Neural progenitor cell (in vitro differentiated cells): ENCODE measurements at regions not wholly inside any gene's neighbourhood (a gene's known extent, or its start where the extent isn't known, plus 50 kb on each side); places are given as distances from the start of the nearest gene placed in this dataset.

ENCODE experiments used
- DNase-seq: peaks from one replicate; pipeline ENCODE4 v3.0.0-alpha.2; 2016; ENCODE audit warnings: low spot score
- H2AFZ ChIP-seq: fragments of 200-600 bp; sonication (generic); replicated peaks from 2 replicates; pipeline ENCODE4 v1.6.1; 2016; ENCODE audit warnings: antibody characterized with exemption
- H3F3A ChIP-seq: fragments of 200-600 bp; sonication (generic); 2 replicates; pipeline ENCODE4 v1.6.1; 2016; ENCODE audit warnings: antibody characterized with exemption, low read depth
- H3K27ac ChIP-seq: fragments of 200-600 bp; sonication (generic); 2 replicates; pipeline ENCODE4 v1.5.1; 2016; ENCODE audit warnings: mild to moderate bottlenecking
- H3K27me3 ChIP-seq: fragments of 200-600 bp; sonication (generic); 2 replicates; pipeline ENCODE4 v1.6.1; 2016; ENCODE audit warnings: mild to moderate bottlenecking, moderate library complexity
- H3K36me3 ChIP-seq: fragments of 200-600 bp; sonication (generic); 2 replicates; pipeline ENCODE4 v1.5.1; 2016
- H3K4me1 ChIP-seq: fragments of 200-600 bp; sonication (generic); 2 replicates; pipeline ENCODE4 v1.6.1; 2016; ENCODE audit warnings: mixed run types
- H3K4me2 ChIP-seq: fragments of 200-600 bp; sonication (generic); 2 replicates; pipeline ENCODE4 v1.6.1; 2016
- H3K4me3 ChIP-seq: fragments of 200-600 bp; sonication (generic); 2 replicates; pipeline ENCODE4 v1.5.1; 2016
- H3K79me2 ChIP-seq: fragments of 200-600 bp; sonication (generic); 2 replicates; pipeline ENCODE4 v1.6.1; 2016; ENCODE audit warnings: low read depth
- H3K9ac ChIP-seq: fragments of 200-600 bp; sonication (generic); 2 replicates; pipeline ENCODE4 v1.6.1; 2016
- H3K9me3 ChIP-seq: fragments of 200-600 bp; sonication (generic); 2 replicates; pipeline ENCODE4 v1.5.1; 2016; ENCODE audit warnings: low read depth
- H4K20me1 ChIP-seq: fragments of 200-600 bp; sonication (generic); 2 replicates; pipeline ENCODE4 v1.6.1; 2016; ENCODE audit warnings: low read depth
- H3K27ac Mint-ChIP-seq: 3 replicates; pipeline ENCODE4 v1.8.0; 2021; ENCODE audit warnings: mixed read lengths
- H3K27me3 Mint-ChIP-seq: 2 replicates; pipeline ENCODE4 v1.8.0; 2022; ENCODE audit warnings: low read depth, mild to moderate bottlenecking, inconsistent platforms, moderate library complexity, mixed read lengths; ENCODE audit not compliant: insufficient read depth
- H3K36me3 Mint-ChIP-seq: 3 replicates; pipeline ENCODE4 v1.8.0; 2021; ENCODE audit warnings: mixed read lengths
- H3K4me1 Mint-ChIP-seq: 3 replicates; pipeline ENCODE4 v1.8.0; 2021; ENCODE audit warnings: mixed read lengths
- H3K4me3 Mint-ChIP-seq: 3 replicates; pipeline ENCODE4 v1.8.0; 2021; ENCODE audit warnings: mild to moderate bottlenecking, moderate library complexity, mixed read lengths
- H3K9me3 Mint-ChIP-seq: 3 replicates; pipeline ENCODE4 v1.8.0; 2020; ENCODE audit warnings: mixed read lengths
- CTCF ChIP-seq: fragments of 200-600 bp; sonication (generic); IDR thresholded peaks from 2 replicates; pipeline ENCODE4 v1.5.1; 2017; ENCODE audit warnings: antibody characterized with exemption, mild to moderate bottlenecking
- EZH2 ChIP-seq: fragments of 200-600 bp; sonication (generic); IDR thresholded peaks from 2 replicates; pipeline ENCODE4 v1.6.1; 2017; ENCODE audit warnings: antibody characterized with exemption, mild to moderate bottlenecking, moderate library complexity
- EZH2phosphoT487 ChIP-seq: fragments of 200-600 bp; sonication (generic); IDR thresholded peaks from 2 replicates; pipeline ENCODE4 v1.6.1; 2017; ENCODE audit warnings: antibody characterized with exemption

- H3K4me1 Mint-ChIP-seq, result no peaks in the 10 kb centered on the region
- Histone ChIP-seq H3K4me2 (no peak overlapping the region), H3K9ac (no peak overlapping the region), H3F3A (no peaks in the 10 kb centered on the region), H3K4me3 (no peak overlapping the region), H3K9me3 (no peaks in the 10 kb centered on the region), H4K20me1 (no peaks in the 10 kb centered on the region), H3K27me3 (no peaks in the 10 kb centered on the region), H3K79me2 (no peaks in the 10 kb centered on the region), H3K27ac (no peak overlapping the region), H2AFZ (no peak overlapping the region), H3K4me1 (no peaks in the 10 kb centered on the region), H3K36me3 (no peaks in the 10 kb centered on the region)
- H3K4me3 Mint-ChIP-seq, result no peak overlapping the region
- no peak for TF ChIP-seq EZH2
- peaks cover 2% of the 10 kb centered on the region for H3K27me3 Mint-ChIP-seq
- no peak overlapping the region for H3K27ac Mint-ChIP-seq
- H3K9me3 Mint-ChIP-seq, result no peaks in the 10 kb centered on the region
- H3K36me3 Mint-ChIP-seq, result no peaks in the 10 kb centered on the region
- DNase-seq, result no peak
Measured at GRCh38 chrX:67094061-67094460, 449.8 kb upstream of the AR start.

DNA sequence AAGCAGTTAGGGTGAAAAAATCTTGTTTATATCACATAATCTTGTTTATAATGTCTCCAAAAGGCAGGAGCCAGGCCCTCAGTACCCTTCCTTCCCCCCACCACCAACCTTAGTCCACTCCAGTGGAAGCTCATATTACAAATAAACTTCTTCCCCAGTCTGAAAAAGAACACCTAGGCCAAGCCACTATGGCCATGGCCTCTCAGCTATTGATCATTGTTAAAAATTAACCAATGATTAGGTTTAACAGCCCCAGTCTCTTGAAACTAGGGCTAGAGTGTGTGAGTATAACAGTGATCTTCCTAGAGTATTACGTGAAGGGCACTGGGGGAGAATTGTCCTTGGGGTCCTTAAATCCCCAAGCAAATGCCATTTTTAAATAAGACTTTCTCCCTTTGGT is 411.9 kb upstream of the EDA2R start:
- Histone ChIP-seq H3K4me1 (no peaks in the 10 kb centered on the region), H3K4me2 (no peak overlapping the region), H3F3A (no peaks in the 10 kb centered on the region), H3K36me3 (no peaks in the 10 kb centered on the region), H2AFZ (no peak overlapping the region), H3K79me2 (no peaks in the 10 kb centered on the region), H3K27me3 (no peaks in the 10 kb centered on the region), H3K9ac (no peak overlapping the region), H3K4me3 (no peak overlapping the region), H4K20me1 (no peaks in the 10 kb centered on the region), H3K9me3 (no peaks in the 10 kb centered on the region), H3K27ac (no peak overlapping the region)
- H3K4me1 Mint-ChIP-seq, result no peaks in the 10 kb centered on the region
- no peak overlapping the region for H3K27ac Mint-ChIP-seq
- H3K36me3 Mint-ChIP-seq, result no peaks in the 10 kb centered on the region
- no peak for TF ChIP-seq EZH2phosphoT487
- TF ChIP-seq CTCF, result no peak
- TF ChIP-seq EZH2, result no peak
- DNase-seq, result no peak
- H3K9me3 Mint-ChIP-seq, result no peaks in the 10 kb centered on the region
- H3K27me3 Mint-ChIP-seq, result no peaks in the 10 kb centered on the region
- no peak overlapping the region for H3K4me3 Mint-ChIP-seq

DNA sequence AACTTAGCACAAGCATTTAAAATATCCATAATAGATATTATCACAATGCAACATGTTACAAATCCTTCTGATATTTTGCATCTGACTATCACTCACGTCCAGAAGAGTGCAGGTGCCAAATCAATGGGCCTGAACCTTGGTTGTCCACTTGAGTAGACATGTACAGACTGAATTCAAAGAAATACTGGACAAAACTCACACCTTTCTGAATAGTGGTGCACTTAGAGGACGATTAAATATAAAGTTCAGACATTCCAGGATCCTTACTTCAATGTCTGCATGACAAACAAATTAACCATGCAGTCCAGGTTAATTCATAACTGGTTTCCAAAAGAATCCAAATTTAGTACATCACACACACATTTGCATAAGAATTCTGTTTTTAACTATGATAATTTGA is 406.0 kb upstream of the EDA2R start:
- H3K4me3 Mint-ChIP-seq, result no peak overlapping the region
- H3K4me2 ChIP-seq, result no peak overlapping the region
- no peaks in the 10 kb centered on the region for H3K36me3 Mint-ChIP-seq
- TF ChIP-seq EZH2 (no peak), CTCF (no peak), EZH2phosphoT487 (no peak)
- no peaks in the 10 kb centered on the region for H3K27me3 ChIP-seq
- H3K27ac Mint-ChIP-seq, result no peak overlapping the region
- H3K79me2 ChIP-seq, result no peaks in the 10 kb centered on the region
- H3K27ac ChIP-seq, result no peak overlapping the region
- no peaks in the 10 kb centered on the region for H4K20me1 ChIP-seq
- no peaks in the 10 kb centered on the region for H3K36me3 ChIP-seq
- H3K9me3 ChIP-seq, result no peaks in the 10 kb centered on the region
- no peak overlapping the region for H3K9ac ChIP-seq
- DNase-seq, result no peak
- H2AFZ ChIP-seq, result no peak overlapping the region
- H3K27me3 Mint-ChIP-seq, result no peaks in the 10 kb centered on the region
- no peaks in the 10 kb centered on the region for H3K4me1 ChIP-seq
- no peaks in the 10 kb centered on the region for H3K9me3 Mint-ChIP-seq
- H3K4me3 ChIP-seq, result no peak overlapping the region
- no peaks in the 10 kb centered on the region for H3F3A ChIP-seq
- no peaks in the 10 kb centered on the region for H3K4me1 Mint-ChIP-seq

GRCh38 chrX:67044029-67044653 is 405.3 kb upstream of the EDA2R start:
- Histone ChIP-seq H3K4me3 (no peak overlapping the region), H4K20me1 (no peaks in the 10 kb centered on the region), H3K9ac (no peak overlapping the region), H3K27ac (no peak overlapping the region), H3K27me3 (no peaks in the 10 kb centered on the region), H2AFZ (no peak overlapping the region), H3K79me2 (no peaks in the 10 kb centered on the region), H3K9me3 (no peaks in the 10 kb centered on the region), H3K36me3 (no peaks in the 10 kb centered on the region), H3F3A (no peaks in the 10 kb centered on the region), H3K4me1 (no peaks in the 10 kb centered on the region), H3K4me2 (no peak overlapping the region)
- no peaks in the 10 kb centered on the region for H3K9me3 Mint-ChIP-seq
- H3K36me3 Mint-ChIP-seq, result no peaks in the 10 kb centered on the region
- H3K4me3 Mint-ChIP-seq, result no peak overlapping the region
- no peak overlapping the region for H3K27ac Mint-ChIP-seq
- no peak for DNase-seq
- no peaks in the 10 kb centered on the region for H3K4me1 Mint-ChIP-seq
- TF ChIP-seq EZH2phosphoT487, result no peak
- no peak for TF ChIP-seq EZH2
- no peak for TF ChIP-seq CTCF
- H3K27me3 Mint-ChIP-seq, result no peaks in the 10 kb centered on the region
